Endothelial cell of umbilical vein (primary cell): ENCODE measurements at regions not wholly inside any gene's neighbourhood (a gene's known extent, or its start where the extent isn't known, plus 50 kb on each side); places are given as distances from the start of the nearest gene placed in this dataset.

Experiments
- BruUV-seq: library from RNA; stranded (reverse); fragments of 400-500 nt; replicated peaks from 2 replicates; lab custom pipeline; 2021; lab: Mats Ljungman, UMichigan
- CTCF ChIA-PET: fragments of 300-600, 350-600 bp; sonication (Branson Sonifier 250); formaldehyde crosslinking; loops from one replicate; lab custom pipeline; 2021; ENCODE audit warnings: antibody characterized with exemption, inconsistent platforms; lab: Charles Lee
- POLR2A ChIA-PET: fragments of 300-600, 350-600 bp; sonication (Branson Sonifier 250); formaldehyde crosslinking; loops from one replicate; lab custom pipeline; 2021; ENCODE audit warnings: antibody characterized with exemption, inconsistent platforms; lab: Charles Lee
- DNase-seq: peaks from one replicate; pipeline ENCODE4 v3.0.0-alpha.2; 2011; ENCODE audit warnings: low read depth, low spot score
- FAIRE-seq: peaks from 2 replicates; lab custom pipeline; 2011; peaks lifted over from hg19 to GRCh38; lab: Jason Lieb, UNC
- H2AFZ ChIP-seq: 2 replicates; pipeline ENCODE4 v1.6.0; 2012; ENCODE audit warnings: low read depth, low read length, control low read depth, inconsistent platforms
- H3K27ac ChIP-seq: 2 replicates; pipeline ENCODE4 v1.5.1; 2011; ENCODE audit warnings: low read depth, mild to moderate bottlenecking, control low read depth, low read length, moderate library complexity; ENCODE audit not compliant: insufficient read depth
- H3K27me3 ChIP-seq, 2 experiments: 2 replicates each; pipeline versions ENCODE4 v1.6.0 to v1.6.1; 2011; ENCODE audit warnings: low read length in 2 of 2, mixed read lengths in 1 of 2; ENCODE audit not compliant: control insufficient read depth in 2 of 2, insufficient read depth in 2 of 2
- H3K36me3 ChIP-seq, 2 experiments: 2 replicates in 1 of 2; 3 replicates in 1 of 2; pipeline ENCODE4 v1.5.1; 2011; ENCODE audit warnings: low read length in 2 of 2, mild to moderate bottlenecking in 1 of 2, moderate library complexity in 1 of 2; ENCODE audit not compliant: control insufficient read depth in 2 of 2, insufficient read depth in 2 of 2; ENCODE audit errors: extremely low read depth in 1 of 2
- H3K4me1 ChIP-seq: 3 replicates; pipeline ENCODE4 v1.5.1; 2011; ENCODE audit warnings: mild to moderate bottlenecking, low read length; ENCODE audit not compliant: control insufficient read depth, insufficient read depth; ENCODE audit errors: extremely low read depth
- H3K4me2 ChIP-seq: 2 replicates; pipeline ENCODE4 v1.6.1; 2011; ENCODE audit warnings: low read length, control low read depth, mixed read lengths; ENCODE audit not compliant: insufficient read depth
- H3K4me3 ChIP-seq, 3 experiments: fragments of 200-600 bp in 1 of 3; sonication (generic), shearing (Covaris generic) in 1 of 3; replicated peaks in 1 of 3; 2 replicates each; pipeline ENCODE4 v1.5.1; 2011 to 2016; ENCODE audit warnings: control low read depth in 3 of 3, low read length in 3 of 3, mild to moderate bottlenecking in 2 of 3, inconsistent platforms in 1 of 3, low read depth in 1 of 3, moderate library complexity in 1 of 3; ENCODE audit not compliant: insufficient read depth in 1 of 3
- H3K79me2 ChIP-seq: 2 replicates; pipeline ENCODE4 v1.6.0; 2012; ENCODE audit warnings: low read length, inconsistent platforms; ENCODE audit not compliant: control insufficient read depth, insufficient read depth
- H3K9ac ChIP-seq: replicated peaks from 2 replicates; pipeline ENCODE3; 2011; ENCODE audit warnings: low read length, control low read depth; ENCODE audit not compliant: insufficient read depth; ENCODE audit errors: extremely low read depth
- H3K9me1 ChIP-seq: replicated peaks from 3 replicates; pipeline ENCODE4 v1.6.0; 2011; ENCODE audit warnings: mild to moderate bottlenecking, low read length; ENCODE audit not compliant: control insufficient read depth, insufficient read depth; ENCODE audit errors: extremely low read depth
- H3K9me3 ChIP-seq: replicated peaks from 2 replicates; pipeline ENCODE4 v1.5.1; 2012; ENCODE audit warnings: low read length, inconsistent platforms; ENCODE audit not compliant: control insufficient read depth, insufficient read depth
- H4K20me1 ChIP-seq: replicated peaks from 2 replicates; pipeline ENCODE3; 2011; ENCODE audit warnings: mild to moderate bottlenecking, low read length; ENCODE audit not compliant: control insufficient read depth, insufficient read depth; ENCODE audit errors: extremely low read depth
- CTCF ChIP-seq, 2 donors: IDR thresholded peaks; 1 replicate in 1 of 2; 2 replicates in 1 of 2; pipeline ENCODE4 v1.5.1; 2011; ENCODE audit warnings: low read length in 2 of 2, mild to moderate bottlenecking in 2 of 2, moderate library complexity in 2 of 2, control low read depth in 1 of 2, inconsistent platforms in 1 of 2, low read depth in 1 of 2; ENCODE audit not compliant: insufficient read depth in 1 of 2; ENCODE audit errors: extremely low read depth in 1 of 2
- EZH2 ChIP-seq: IDR thresholded peaks from 2 replicates; pipeline ENCODE4 v1.6.1; 2012; ENCODE audit warnings: borderline replicate concordance, low read depth, mild to moderate bottlenecking, moderate library complexity, low read length, inconsistent platforms; ENCODE audit not compliant: severe bottlenecking
- FOS ChIP-seq: IDR thresholded peaks from 2 replicates; pipeline ENCODE4 v1.6.1; 2011; ENCODE audit warnings: mild to moderate bottlenecking, low read length, moderate library complexity, borderline replicate concordance; ENCODE audit not compliant: insufficient read depth
- GATA2 ChIP-seq: IDR thresholded peaks from 2 replicates; pipeline ENCODE4 v1.7.0; 2011; ENCODE audit warnings: low read depth, mild to moderate bottlenecking, moderate library complexity, mixed read lengths, low read length; ENCODE audit not compliant: insufficient read length, insufficient read depth
- JUN ChIP-seq: IDR thresholded peaks from 2 replicates; pipeline ENCODE4 v1.6.1; 2011; ENCODE audit warnings: borderline replicate concordance, low read depth; ENCODE audit not compliant: insufficient read length, insufficient read depth
- MAX ChIP-seq: IDR thresholded peaks from 2 replicates; pipeline ENCODE4 v1.6.1; 2011; ENCODE audit not compliant: insufficient read depth, insufficient read length
- MYC ChIP-seq: IDR thresholded peaks from one replicate; pipeline ENCODE4 v1.6.1; 2011; ENCODE audit warnings: mild to moderate bottlenecking, low read depth, low read length
- POLR2A ChIP-seq: IDR thresholded peaks from 2 replicates; pipeline ENCODE4 v1.6.1; 2012; ENCODE audit warnings: low read depth, mild to moderate bottlenecking, control low read depth, low read length
- POLR2AphosphoS5 ChIP-seq: IDR thresholded peaks from 2 replicates; pipeline ENCODE4 v1.6.1; 2012; ENCODE audit warnings: low read depth, mild to moderate bottlenecking, control low read depth, low read length, moderate library complexity; ENCODE audit not compliant: insufficient read depth
- dilution Hi-C: fragments of 300-500 bp; cut with MboI; formaldehyde crosslinking; loops from one replicate; pipeline ENCODE4 v1.15.0; 2019; ENCODE audit warnings: low sequenced_read_pairs; ENCODE audit not compliant: extremely low pct_ligation_motif_present
- intact Hi-C: fragments of 100-400 bp; cut with micrococcal nuclease; formaldehyde crosslinking; loops from one replicate; pipeline ENCODE4 v1.10.0; 2022

- no peaks in the 10 kb centered on the region for H3K4me1 ChIP-seq
- DNase-seq (no peak), FAIRE-seq (no peak)
- dilution Hi-C loops, result no loop called here
- ChIA-PET CTCF (no interaction called here), POLR2A (no interaction called here)
- H3K9ac ChIP-seq, result no peak overlapping the region
- no peaks in the 10 kb centered on the region for H3K36me3 ChIP-seq
- no peaks in the 10 kb centered on the region for H3K79me2 ChIP-seq
- intact Hi-C loops, result no loop called here
- H3K27ac ChIP-seq, result no peak overlapping the region
- H3K4me2 ChIP-seq, result no peak overlapping the region
- H2AFZ ChIP-seq, result no peak overlapping the region
- no TSS peak for BruUV-seq
- no peaks in the 10 kb centered on the region for H3K9me1 ChIP-seq
- TF ChIP-seq MAX, result no peak
- no peak for TF ChIP-seq POLR2A
- no peak for TF ChIP-seq POLR2AphosphoS5
- no peak for TF ChIP-seq EZH2
- TF ChIP-seq MYC, result no peak
- TF ChIP-seq JUN, result no peak
- no peak for TF ChIP-seq GATA2
- TF ChIP-seq CTCF (IDR thresholded peaks at IDR 0.05; ENCODE audit: extremely low read depth in 1 of 2, insufficient read depth in 1 of 2, low read depth in 1 of 2, low read length in 2 of 2), result no peak
- no peak for TF ChIP-seq FOS
- no peaks in the 10 kb centered on the region for H3K9me3 ChIP-seq
- H3K27me3 ChIP-seq, result no peaks in the 10 kb centered on the region
- H4K20me1 ChIP-seq, result no peaks in the 10 kb centered on the region
- no peak overlapping the region for H3K4me3 ChIP-seq
These were observed 459.4 kb upstream of the MC4R start for GRCh38 chr18:60831971-60832370.
